ENCODE measurements at regions not wholly inside any gene's neighbourhood (a gene's known extent, or its start where the extent isn't known, plus 50 kb on each side); places are given as distances from the start of the nearest gene placed in this dataset.

GRCh38 chr6:113047932-113048331 lies 700.8 kb downstream of the RFPL4B start:
- H3K27me3 Mint-ChIP-seq (ENCODE audit: low read depth, unreplicated experiment) = no peaks in the 10 kb centered on the region
- no peaks in the 10 kb centered on the region for H3K36me3 Mint-ChIP-seq (ENCODE audit: low read depth, unreplicated experiment)
- no peak for TF ChIP-seq CTCF (IDR thresholded peaks at IDR 0.05; ENCODE audit: insufficient read depth, low read depth, low read length)
- TF ChIP-seq EZH2 (IDR thresholded peaks at IDR 0.05; ENCODE audit: insufficient read depth, low read length) = no peak
- H3K9me3 ChIP-seq (ENCODE audit: insufficient read depth, low read depth, low read length) = no peaks in the 10 kb centered on the region
- H3K79me2 ChIP-seq (ENCODE audit: insufficient read depth, low read length) = no peaks in the 10 kb centered on the region
- no peak overlapping the region for H3K4me3 ChIP-seq (ENCODE audit: insufficient read depth, low read depth, low read length)
- no peak overlapping the region for H3K4me3 Mint-ChIP-seq (ENCODE audit: unreplicated experiment)
- H3K27ac ChIP-seq (ENCODE audit: low read depth, low read length) = peak overlapping the region; percentile 52
- peak; percentile 67 for FAIRE-seq
- H3K36me3 ChIP-seq (ENCODE audit: insufficient read depth, low read length) = no peaks in the 10 kb centered on the region
- H3K9ac ChIP-seq (ENCODE audit: low read length) = no peak overlapping the region
- H2AFZ ChIP-seq (ENCODE audit: low read depth, low read length) = no peak overlapping the region
- peaks cover 21% of the 10 kb centered on the region for H3K4me1 Mint-ChIP-seq (ENCODE audit: low read depth, unreplicated experiment)
- no peaks in the 10 kb centered on the region for H3K27me3 ChIP-seq (ENCODE audit: insufficient read depth, low read length)
- peak; percentile 62 for DNase-seq (ENCODE audit: low read depth)
- H3K4me2 ChIP-seq (ENCODE audit: low read length) = peak overlapping the region; percentile 9
- H3K4me1 ChIP-seq (ENCODE audit: insufficient read depth, low read length) = peaks cover 31% of the 10 kb centered on the region
- no peaks in the 10 kb centered on the region for H4K20me1 ChIP-seq (ENCODE audit: insufficient read depth, low read length)
- no peaks in the 10 kb centered on the region for H3K9me3 Mint-ChIP-seq (ENCODE audit: unreplicated experiment)
- H3K27ac Mint-ChIP-seq (ENCODE audit: unreplicated experiment) = no peak overlapping the region

GRCh38 chr6:113048741-113049140 lies 701.6 kb downstream of the RFPL4B start:
- no peaks in the 10 kb centered on the region for H3K9me3 ChIP-seq (ENCODE audit: insufficient read depth, low read depth, low read length)
- no peak overlapping the region for H3K4me2 ChIP-seq (ENCODE audit: low read length)
- no peak overlapping the region for H3K4me3 Mint-ChIP-seq (ENCODE audit: unreplicated experiment)
- H3K27me3 Mint-ChIP-seq (ENCODE audit: low read depth, unreplicated experiment) = no peaks in the 10 kb centered on the region
- H3K27me3 ChIP-seq (ENCODE audit: insufficient read depth, low read length) = no peaks in the 10 kb centered on the region
- DNase-seq (ENCODE audit: low read depth) (peak; percentile 18), FAIRE-seq (no peak)
- H3K4me3 ChIP-seq (ENCODE audit: insufficient read depth, low read depth, low read length) = no peak overlapping the region
- H3K4me1 ChIP-seq (ENCODE audit: insufficient read depth, low read length) = peaks cover 31% of the 10 kb centered on the region
- no peaks in the 10 kb centered on the region for H4K20me1 ChIP-seq (ENCODE audit: insufficient read depth, low read length)
- TF ChIP-seq CTCF (IDR thresholded peaks at IDR 0.05; ENCODE audit: insufficient read depth, low read depth, low read length) (no peak), EZH2 (IDR thresholded peaks at IDR 0.05; ENCODE audit: insufficient read depth, low read length) (no peak)
- no peaks in the 10 kb centered on the region for H3K36me3 Mint-ChIP-seq (ENCODE audit: low read depth, unreplicated experiment)
- no peaks in the 10 kb centered on the region for H3K9me3 Mint-ChIP-seq (ENCODE audit: unreplicated experiment)
- H3K9ac ChIP-seq (ENCODE audit: low read length) = no peak overlapping the region
- H3K36me3 ChIP-seq (ENCODE audit: insufficient read depth, low read length) = no peaks in the 10 kb centered on the region
- H3K27ac Mint-ChIP-seq (ENCODE audit: unreplicated experiment) = no peak overlapping the region
- H2AFZ ChIP-seq (ENCODE audit: low read depth, low read length) = no peak overlapping the region
- no peaks in the 10 kb centered on the region for H3K79me2 ChIP-seq (ENCODE audit: insufficient read depth, low read length)
- peaks cover 21% of the 10 kb centered on the region for H3K4me1 Mint-ChIP-seq (ENCODE audit: low read depth, unreplicated experiment)
- no peak overlapping the region for H3K27ac ChIP-seq (ENCODE audit: low read depth, low read length)

- peaks cover 21% of the 10 kb centered on the region for H3K4me1 Mint-ChIP-seq (ENCODE audit: low read depth, unreplicated experiment)
- H3K9ac ChIP-seq (ENCODE audit: low read length) = peak overlapping the region; percentile 17
- peak; percentile 40 for DNase-seq (ENCODE audit: low read depth)
Measured at GRCh38 chr6:113049190-113049589, 702.1 kb downstream of the RFPL4B start.

More at GRCh38 chr6:113049190-113049589, 702.1 kb downstream of the RFPL4B start:
- no peak overlapping the region for H3K4me3 ChIP-seq (ENCODE audit: insufficient read depth, low read depth, low read length)
- H3K36me3 ChIP-seq (ENCODE audit: insufficient read depth, low read length) = no peaks in the 10 kb centered on the region
- peak overlapping the region; percentile 39 for H3K27ac ChIP-seq (ENCODE audit: low read depth, low read length)
- no peaks in the 10 kb centered on the region for H3K9me3 Mint-ChIP-seq (ENCODE audit: unreplicated experiment)
- no peak overlapping the region for H2AFZ ChIP-seq (ENCODE audit: low read depth, low read length)
- no peak overlapping the region for H3K4me2 ChIP-seq (ENCODE audit: low read length)
- H3K4me1 ChIP-seq (ENCODE audit: insufficient read depth, low read length) = peaks cover 31% of the 10 kb centered on the region
- H3K27me3 Mint-ChIP-seq (ENCODE audit: low read depth, unreplicated experiment) = no peaks in the 10 kb centered on the region
- no peak overlapping the region for H3K4me3 Mint-ChIP-seq (ENCODE audit: unreplicated experiment)
- no peaks in the 10 kb centered on the region for H3K27me3 ChIP-seq (ENCODE audit: insufficient read depth, low read length)
- FAIRE-seq = no peak
- no peaks in the 10 kb centered on the region for H3K9me3 ChIP-seq (ENCODE audit: insufficient read depth, low read depth, low read length)
- H3K36me3 Mint-ChIP-seq (ENCODE audit: low read depth, unreplicated experiment) = no peaks in the 10 kb centered on the region
- TF ChIP-seq EZH2 (IDR thresholded peaks at IDR 0.05; ENCODE audit: insufficient read depth, low read length) (no peak), CTCF (IDR thresholded peaks at IDR 0.05; ENCODE audit: insufficient read depth, low read depth, low read length) (no peak)
- H4K20me1 ChIP-seq (ENCODE audit: insufficient read depth, low read length) = no peaks in the 10 kb centered on the region
- peak overlapping the region; percentile 67 for H3K27ac Mint-ChIP-seq (ENCODE audit: unreplicated experiment)
- H3K79me2 ChIP-seq (ENCODE audit: insufficient read depth, low read length) = no peaks in the 10 kb centered on the region
